PC-3 (cell line): ENCODE measurements at regions not wholly inside any gene's neighbourhood (a gene's known extent, or its start where the extent isn't known, plus 50 kb on each side); places are given as distances from the start of the nearest gene placed in this dataset.

ENCODE experiments used
- ATAC-seq: fragments of 200-7000 bp; cut with Tn5 transposase; 2 replicates; pipeline ENCODE4 v1.9.1; 2020; ENCODE audit warnings: mild to moderate bottlenecking, moderate library complexity
- BruUV-seq: library from RNA; stranded (reverse); fragments of 400-500 nt; replicated peaks from 2 replicates; lab custom pipeline; 2021; lab: Mats Ljungman, UMichigan
- CTCF ChIA-PET: fragments of 300-600 bp; sonication (Branson Sonifier 250); formaldehyde crosslinking; loops from one replicate; lab custom pipeline; 2022; ENCODE audit warnings: antibody characterized with exemption; lab: Charles Lee
- POLR2A ChIA-PET: fragments of 300-600 bp; sonication (Branson Sonifier 250); formaldehyde crosslinking; loops from one replicate; lab custom pipeline; 2022; ENCODE audit warnings: antibody characterized with exemption; ENCODE audit not compliant: unreplicated experiment; lab: Charles Lee
- DNase-seq: peaks from one replicate; pipeline ENCODE4 v3.0.0-alpha.2; 2015
- H2AFZ ChIP-seq: fragments of 300-600 bp; sonication (generic); 2 replicates; pipeline ENCODE4 v1.6.0; 2016; ENCODE audit warnings: antibody characterized with exemption, low read length
- H3F3A ChIP-seq: fragments of 300-600 bp; sonication (generic); one replicate; pipeline ENCODE4 v1.6.0; 2017; ENCODE audit warnings: antibody characterized with exemption, low read length, control low read depth, mild to moderate bottlenecking; ENCODE audit not compliant: unreplicated experiment
- H3K27ac ChIP-seq: fragments of 300-600 bp; sonication (generic); 2 replicates; pipeline ENCODE4 v1.5.1; 2016; ENCODE audit warnings: mild to moderate bottlenecking, low read length
- H3K27me3 ChIP-seq: fragments of 300-600 bp; sonication (generic); 2 replicates; pipeline ENCODE4 v1.6.1; 2016; ENCODE audit warnings: low read length, mixed read lengths
- H3K36me3 ChIP-seq: fragments of 300-600 bp; sonication (generic); 2 replicates; pipeline ENCODE4 v1.6.1; 2016; ENCODE audit warnings: low read depth, mixed run types, low read length, mixed read lengths
- H3K4me1 ChIP-seq: fragments of 300-600 bp; sonication (generic); 2 replicates; pipeline ENCODE4 v1.5.1; 2016; ENCODE audit warnings: low read length; ENCODE audit not compliant: insufficient read depth
- H3K4me2 ChIP-seq: fragments of 300-600 bp; sonication (generic); 2 replicates; pipeline ENCODE4 v1.6.0; 2016; ENCODE audit warnings: low read length
- H3K4me3 ChIP-seq: fragments of 300-600 bp; sonication (generic); 2 replicates; pipeline ENCODE4 v1.5.1; 2016; ENCODE audit warnings: mild to moderate bottlenecking, low read length, mixed read lengths
- H3K79me2 ChIP-seq: fragments of 300-600 bp; sonication (generic); 2 replicates; pipeline ENCODE4 v1.6.1; 2017; ENCODE audit warnings: low read length, mixed read lengths
- H3K9ac ChIP-seq: fragments of 300-600 bp; sonication (generic); 2 replicates; pipeline ENCODE4 v1.6.0; 2016; ENCODE audit warnings: mild to moderate bottlenecking, low read length
- H3K9me2 ChIP-seq: fragments of 300-600 bp; sonication (generic); replicated peaks from 2 replicates; pipeline ENCODE4 v1.6.1; 2016; ENCODE audit warnings: mixed run types, low read length, mixed read lengths
- H3K9me3 ChIP-seq: fragments of 300-600 bp; sonication (generic); 2 replicates; pipeline ENCODE4 v1.6.1; 2016; ENCODE audit warnings: low read length, mixed read lengths
- H4K20me1 ChIP-seq: fragments of 300-600 bp; sonication (generic); 2 replicates; pipeline ENCODE4 v1.6.1; 2016; ENCODE audit warnings: low read length, mixed read lengths
- EZH2 ChIP-seq: fragments of 300-600 bp; sonication (generic); IDR thresholded peaks from one replicate; pipeline ENCODE4 v1.6.1; 2017; ENCODE audit warnings: antibody characterized with exemption, mild to moderate bottlenecking, low read length; ENCODE audit not compliant: unreplicated experiment
- EZH2phosphoT487 ChIP-seq: fragments of 300-600 bp; sonication (generic); IDR thresholded peaks from 2 replicates; pipeline ENCODE4 v1.6.1; 2018; ENCODE audit warnings: mild to moderate bottlenecking, antibody characterized with exemption, low read length, borderline replicate concordance
- intact Hi-C: fragments of 100-400 bp; cut with micrococcal nuclease; formaldehyde crosslinking; loops from 2 replicates; pipeline ENCODE4 v1.9.0; 2023
- TF ChIP-seq, protein P1 (sequence below): fragments of 300-600 bp; sonication (generic); conservative IDR thresholded peaks from 2 replicates; pipeline ENCODE4 v1.5.1; 2017; ENCODE audit warnings: antibody characterized with exemption, low read depth, mild to moderate bottlenecking, low read length

DNA sequence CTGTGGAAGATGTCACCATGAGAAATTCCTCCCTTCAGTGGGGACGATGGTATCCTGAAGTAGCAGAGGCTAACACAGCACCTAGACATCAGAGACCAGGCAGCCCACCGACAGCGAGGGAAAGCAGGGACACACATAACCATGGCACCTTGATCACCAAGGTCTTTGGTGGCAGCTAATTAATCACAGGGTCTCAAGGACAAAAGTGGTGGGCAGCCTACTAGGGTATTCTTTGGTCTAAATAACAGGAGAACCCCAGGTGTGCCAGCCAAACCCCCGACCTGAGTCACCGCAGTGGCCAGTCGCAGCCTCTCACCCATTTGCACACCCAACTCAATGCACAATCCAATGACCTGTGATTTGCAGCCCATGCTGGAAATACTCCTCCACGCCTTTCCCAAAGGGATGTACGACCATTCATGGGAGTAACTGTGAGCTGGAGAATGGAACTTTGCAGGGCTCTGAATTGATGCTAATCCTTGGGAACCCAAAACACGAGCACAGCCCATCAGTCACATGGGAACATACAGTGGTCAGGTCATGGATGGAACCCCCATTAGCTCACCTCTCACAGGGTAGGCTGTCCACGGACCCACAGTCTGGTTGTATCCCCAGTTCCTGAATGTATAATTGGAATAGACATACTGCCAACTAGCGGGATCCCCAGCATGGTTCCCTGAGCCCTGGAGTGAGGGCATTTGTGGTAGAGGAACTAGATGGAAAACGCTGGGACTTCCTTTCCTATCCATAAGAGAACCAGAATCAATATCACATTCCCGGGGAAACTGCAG is 58.7 kb upstream of the C14orf180 start:
- H3K36me3 ChIP-seq = no peaks in the 10 kb centered on the region
- H4K20me1 ChIP-seq = no peaks in the 10 kb centered on the region
- no peak overlapping the region for H3K4me2 ChIP-seq
- H2AFZ ChIP-seq = no peak overlapping the region
- no peak for ATAC-seq
- ChIA-PET POLR2A (no interaction called here), CTCF (no interaction called here)
- H3K4me1 ChIP-seq = no peaks in the 10 kb centered on the region
- intact Hi-C loops = no loop called here
- TF ChIP-seq EZH2 (no peak), EZH2phosphoT487 (no peak)
- TF ChIP-seq, protein P1, sequence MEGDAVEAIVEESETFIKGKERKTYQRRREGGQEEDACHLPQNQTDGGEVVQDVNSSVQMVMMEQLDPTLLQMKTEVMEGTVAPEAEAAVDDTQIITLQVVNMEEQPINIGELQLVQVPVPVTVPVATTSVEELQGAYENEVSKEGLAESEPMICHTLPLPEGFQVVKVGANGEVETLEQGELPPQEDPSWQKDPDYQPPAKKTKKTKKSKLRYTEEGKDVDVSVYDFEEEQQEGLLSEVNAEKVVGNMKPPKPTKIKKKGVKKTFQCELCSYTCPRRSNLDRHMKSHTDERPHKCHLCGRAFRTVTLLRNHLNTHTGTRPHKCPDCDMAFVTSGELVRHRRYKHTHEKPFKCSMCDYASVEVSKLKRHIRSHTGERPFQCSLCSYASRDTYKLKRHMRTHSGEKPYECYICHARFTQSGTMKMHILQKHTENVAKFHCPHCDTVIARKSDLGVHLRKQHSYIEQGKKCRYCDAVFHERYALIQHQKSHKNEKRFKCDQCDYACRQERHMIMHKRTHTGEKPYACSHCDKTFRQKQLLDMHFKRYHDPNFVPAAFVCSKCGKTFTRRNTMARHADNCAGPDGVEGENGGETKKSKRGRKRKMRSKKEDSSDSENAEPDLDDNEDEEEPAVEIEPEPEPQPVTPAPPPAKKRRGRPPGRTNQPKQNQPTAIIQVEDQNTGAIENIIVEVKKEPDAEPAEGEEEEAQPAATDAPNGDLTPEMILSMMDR = no peak
- no peaks in the 10 kb centered on the region for H3K9me2 ChIP-seq
- H3K9me3 ChIP-seq = no peaks in the 10 kb centered on the region
- H3K79me2 ChIP-seq = no peaks in the 10 kb centered on the region
- H3F3A ChIP-seq = no peaks in the 10 kb centered on the region
- H3K9ac ChIP-seq = no peak overlapping the region
- H3K27me3 ChIP-seq = peaks cover 27% of the 10 kb centered on the region; the same call in 1 of the 2 replicates
- no peak overlapping the region for H3K27ac ChIP-seq
- BruUV-seq = no TSS peak
- H3K4me3 ChIP-seq = no peak overlapping the region
- DNase-seq = no peak

DNA sequence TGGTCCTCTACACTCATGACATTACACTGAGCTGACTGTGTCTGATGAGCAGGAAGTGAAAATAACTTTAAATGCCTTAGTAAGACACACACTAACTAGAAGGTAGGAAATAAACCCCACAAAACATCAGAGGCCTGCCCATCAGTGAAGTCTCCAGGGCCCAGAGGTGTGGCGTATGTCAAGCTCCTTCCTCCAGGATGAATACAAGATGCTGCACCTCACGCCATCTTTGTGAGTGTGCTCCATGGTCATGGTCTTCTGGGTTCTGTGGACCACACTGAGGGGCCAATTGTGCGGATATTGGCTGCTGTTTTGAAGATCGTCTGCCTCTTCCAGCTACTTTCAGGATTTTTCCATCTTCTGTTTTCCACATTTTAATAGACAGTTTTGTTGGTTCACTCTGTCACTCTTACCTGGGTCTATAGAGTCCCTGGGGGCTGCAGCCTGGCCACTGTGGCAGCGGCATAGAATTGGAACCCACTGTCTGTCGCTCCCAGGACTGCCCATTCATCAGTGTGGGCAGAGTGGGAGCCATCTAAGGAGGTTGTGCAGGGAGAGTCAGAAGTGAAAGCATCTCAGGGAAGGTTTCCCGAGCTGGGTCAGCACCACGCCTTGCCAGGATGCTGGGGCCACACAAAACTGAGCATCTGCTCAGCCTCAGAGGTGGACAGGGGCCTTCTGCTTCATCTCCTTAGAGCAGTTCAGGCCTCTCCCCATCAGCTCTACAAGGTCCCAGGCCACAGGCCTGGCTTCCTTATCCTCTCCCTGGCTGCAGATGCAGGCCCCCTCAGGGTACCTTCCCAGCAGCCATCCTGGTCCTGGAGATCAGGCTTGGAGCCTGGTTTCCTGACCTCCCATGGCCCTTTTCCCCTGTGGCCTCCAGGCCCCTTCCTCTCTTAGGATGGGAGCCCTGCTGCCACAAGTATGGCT is 57.5 kb upstream of the C14orf180 start:
- DNase-seq = no peak
- no peak overlapping the region for H3K9ac ChIP-seq
- H3K27ac ChIP-seq = no peak overlapping the region

More for the DNA sequence above, 57.5 kb upstream of the C14orf180 start:
- H3K36me3 ChIP-seq = no peaks in the 10 kb centered on the region
- no peaks in the 10 kb centered on the region for H3K9me2 ChIP-seq
- no peaks in the 10 kb centered on the region for H3K9me3 ChIP-seq
- H3K27me3 ChIP-seq = peaks cover 27% of the 10 kb centered on the region; the same call in 1 of the 2 replicates
- BruUV-seq = no TSS peak
- H3K79me2 ChIP-seq = no peaks in the 10 kb centered on the region
- intact Hi-C loops = no loop called here
- no peak for ATAC-seq
- no peak overlapping the region for H3K4me3 ChIP-seq
- ChIA-PET CTCF (no interaction called here), POLR2A (no interaction called here)
- TF ChIP-seq, protein P1 = no peak
- TF ChIP-seq EZH2phosphoT487 = no peak
- no peak for TF ChIP-seq EZH2
- H3K4me2 ChIP-seq = no peak overlapping the region
- H3F3A ChIP-seq = no peaks in the 10 kb centered on the region
- no peaks in the 10 kb centered on the region for H4K20me1 ChIP-seq
- H2AFZ ChIP-seq = no peak overlapping the region
- no peaks in the 10 kb centered on the region for H3K4me1 ChIP-seq
